Spinal cord (tissue), 9 donors: ENCODE measurements at regions not wholly inside any gene's neighbourhood (a gene's known extent, or its start where the extent isn't known, plus 50 kb on each side); places are given as distances from the start of the nearest gene placed in this dataset.

Source experiments
- DNase-seq, 6 donors: peaks; one replicate each; pipeline versions ENCODE4 v3.0.0 to v3.0.0-alpha.2; 2013 to 2015; ENCODE audit warnings: low spot score in 6 of 6, low read depth in 4 of 6
- H3K27ac ChIP-seq: one replicate; pipeline ENCODE4 v1.5.1; 2013; ENCODE audit warnings: low read depth, low read length, control low read depth
- H3K27me3 ChIP-seq: one replicate; pipeline ENCODE4 v1.6.1; 2013; ENCODE audit warnings: low read length; ENCODE audit not compliant: control insufficient read depth, insufficient read depth
- H3K36me3 ChIP-seq: one replicate; pipeline ENCODE4 v1.6.1; 2013; ENCODE audit warnings: low read length; ENCODE audit not compliant: control insufficient read depth, insufficient read depth
- H3K4me1 ChIP-seq: one replicate; pipeline ENCODE4 v1.6.1; 2013; ENCODE audit warnings: low read length; ENCODE audit not compliant: control insufficient read depth, insufficient read depth
- H3K4me3 ChIP-seq: one replicate; pipeline ENCODE4 v1.5.1; 2013; ENCODE audit warnings: low read depth, low read length, control low read depth
- H3K9me3 ChIP-seq: one replicate; pipeline ENCODE4 v1.6.1; 2013; ENCODE audit warnings: low read length; ENCODE audit not compliant: control insufficient read depth, insufficient read depth
- WGBS: methylation state at CpG from one replicate; pipeline ENCODE4 v1.1.5; 2013; ENCODE audit warnings: missing lambda C conversion rate; ENCODE audit not compliant: insufficient coverage; 5-methylcytosine and 5-hydroxymethylcytosine counted together
- donor health status: healthy.

DNA sequence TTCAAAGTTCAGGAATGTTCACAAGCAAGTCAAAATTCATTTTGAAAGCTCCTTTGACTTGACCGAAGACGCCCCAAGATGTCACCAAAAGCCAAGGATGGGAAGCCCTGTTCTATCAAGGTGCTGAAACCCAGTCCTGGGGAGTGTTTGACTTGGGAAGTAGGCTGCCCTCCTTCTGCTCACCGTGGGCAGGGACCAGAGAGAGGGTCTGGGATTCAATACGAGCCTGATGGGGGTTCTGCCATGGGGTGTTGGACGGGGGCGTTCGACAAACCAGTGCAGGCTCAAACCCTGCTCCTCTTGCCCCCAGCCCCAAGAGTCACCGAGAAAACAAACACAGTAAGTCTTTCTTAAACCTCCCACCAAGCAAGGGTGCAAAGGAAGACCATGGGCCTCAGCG lies 150.1 kb upstream of the DIO3 start:
- Histone ChIP-seq H3K27ac (no peak overlapping the region), H3K4me3 (no peak overlapping the region), H3K36me3 (no peaks in the 10 kb centered on the region), H3K27me3 (no peaks in the 10 kb centered on the region), H3K4me1 (peaks cover 16% of the 10 kb centered on the region), H3K9me3 (no peaks in the 10 kb centered on the region)
- DNase-seq, result no peak
- 96% methylated on average over 5 of the region's 9 CpGs for WGBS

DNA sequence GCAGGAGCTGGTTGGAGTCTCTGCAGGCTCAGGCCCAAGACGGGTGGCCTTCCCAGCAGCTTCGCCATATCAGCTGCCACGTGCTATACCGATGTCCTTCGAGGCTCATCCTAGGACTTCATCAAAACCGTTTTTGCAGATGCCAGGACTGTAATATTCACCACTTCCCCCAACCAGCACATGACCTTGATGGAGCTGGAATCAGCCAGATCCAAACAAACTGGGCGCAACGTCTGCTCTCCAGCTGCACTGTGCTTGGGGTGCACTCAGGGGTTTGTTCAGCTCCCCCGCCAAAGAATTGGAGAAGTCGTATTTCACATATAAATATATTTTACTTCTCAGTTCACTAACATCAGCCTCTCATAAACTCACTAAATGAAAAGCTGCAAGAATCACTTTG lies 149.5 kb upstream of the DIO3 start:
- 91% methylated on average over 8 of the region's 10 CpGs for WGBS
- Histone ChIP-seq H3K27me3 (no peaks in the 10 kb centered on the region), H3K4me3 (no peak overlapping the region), H3K9me3 (no peaks in the 10 kb centered on the region), H3K27ac (no peak overlapping the region), H3K36me3 (no peaks in the 10 kb centered on the region), H3K4me1 (peaks cover 16% of the 10 kb centered on the region)
- no peak for DNase-seq

DNA sequence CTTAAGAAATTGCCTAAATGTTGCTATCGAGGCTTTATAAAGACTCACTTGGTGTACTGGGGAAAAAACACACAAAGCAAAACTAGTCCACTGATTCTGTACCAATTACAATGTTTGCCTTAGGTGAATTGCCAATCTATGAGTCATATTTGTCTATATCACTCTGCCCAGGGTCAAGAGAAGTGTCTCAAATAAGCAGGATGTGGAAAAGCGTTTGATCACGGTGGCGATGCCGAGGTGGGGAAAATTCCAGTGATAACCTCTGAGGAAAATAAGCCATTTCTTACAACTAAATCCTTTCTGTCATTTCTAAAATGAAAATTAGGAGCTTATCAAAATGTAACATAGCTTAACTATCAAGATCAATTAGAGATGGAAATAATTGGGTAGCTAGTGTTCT lies 148.6 kb upstream of the DIO3 start:
- Histone ChIP-seq H3K4me3 (no peak overlapping the region), H3K4me1 (peaks cover 10% of the 10 kb centered on the region), H3K9me3 (no peaks in the 10 kb centered on the region), H3K36me3 (no peaks in the 10 kb centered on the region), H3K27ac (no peak overlapping the region), H3K27me3 (no peaks in the 10 kb centered on the region)
- DNase-seq, result no peak
- WGBS, result no CpG with 5 or more reads among the region's 5 CpGs

DNA sequence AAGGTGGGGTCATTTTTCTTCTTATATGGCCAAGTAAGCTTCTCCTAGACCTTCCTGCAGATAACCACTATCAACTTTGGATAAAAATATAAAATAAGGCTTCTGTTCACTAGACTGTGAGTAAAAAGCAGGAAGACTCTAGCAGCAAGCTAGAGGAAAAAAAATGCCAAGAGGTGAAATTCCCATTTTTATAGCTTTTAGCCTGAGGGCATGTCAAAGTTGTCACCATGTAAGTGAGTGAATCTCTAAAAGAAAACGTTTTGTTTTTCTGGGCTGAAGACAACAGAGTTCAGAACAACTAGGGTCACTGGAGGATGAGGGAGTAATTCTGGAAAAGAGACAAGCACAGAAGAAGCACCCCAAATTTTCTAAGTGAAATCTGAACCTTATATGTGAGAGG lies 143.9 kb upstream of the DIO3 start:
- Histone ChIP-seq H3K4me1 (no peaks in the 10 kb centered on the region), H3K36me3 (no peaks in the 10 kb centered on the region), H3K9me3 (no peaks in the 10 kb centered on the region), H3K27ac (no peak overlapping the region), H3K4me3 (no peak overlapping the region), H3K27me3 (no peaks in the 10 kb centered on the region)
- WGBS, result 36% methylated on average over 1 of the region's 1 CpG
- DNase-seq, result no peak

DNA sequence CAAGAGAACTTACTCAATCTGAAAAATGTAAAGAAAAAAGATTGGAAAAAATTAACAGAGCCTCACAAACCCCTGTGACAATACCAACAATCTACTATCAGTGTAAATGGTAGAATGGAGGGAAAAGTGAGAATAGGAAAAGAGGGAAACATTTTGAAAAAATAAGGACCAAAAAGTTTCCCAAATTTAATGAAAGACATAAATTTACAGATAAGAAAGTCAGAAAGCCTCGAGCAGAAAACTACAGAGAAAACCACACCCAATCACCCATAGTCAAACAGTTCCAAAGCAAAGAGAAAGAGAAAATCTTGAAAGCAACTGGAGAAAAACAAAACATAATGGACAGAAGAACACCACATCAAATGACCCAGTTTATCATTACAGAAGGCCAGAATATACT lies 142.7 kb upstream of the DIO3 start:
- H3K27ac ChIP-seq, result no peak overlapping the region
- no peaks in the 10 kb centered on the region for H3K27me3 ChIP-seq
- no peaks in the 10 kb centered on the region for H3K9me3 ChIP-seq
- no CpG with 5 or more reads among the region's 1 CpG for WGBS
- DNase-seq, result no peak
- H3K4me1 ChIP-seq, result no peaks in the 10 kb centered on the region
- no peaks in the 10 kb centered on the region for H3K36me3 ChIP-seq
- no peak overlapping the region for H3K4me3 ChIP-seq

DNA sequence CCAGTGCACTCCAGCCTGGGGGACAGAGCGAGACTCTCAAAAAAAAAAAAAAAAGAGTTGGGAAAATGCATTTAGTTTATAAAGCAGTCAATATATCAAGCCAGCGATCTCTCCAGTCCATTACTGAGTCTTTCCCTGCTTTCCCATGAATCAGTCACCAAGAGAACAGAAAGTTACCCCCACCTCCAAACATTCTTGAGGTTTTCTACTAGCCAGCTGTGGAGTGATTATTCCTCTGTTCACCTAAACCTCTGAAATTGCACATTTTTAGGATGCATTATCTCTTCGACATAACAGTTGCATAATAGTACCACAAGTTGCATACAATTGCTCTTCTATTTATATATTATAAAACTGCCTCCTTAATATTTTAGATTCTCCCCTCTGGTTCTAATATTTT lies 134.8 kb upstream of the DIO3 start:
- no peak for DNase-seq
- Histone ChIP-seq H3K9me3 (peaks cover 3% of the 10 kb centered on the region), H3K4me3 (no peak overlapping the region), H3K27ac (no peak overlapping the region), H3K4me1 (no peaks in the 10 kb centered on the region), H3K36me3 (no peaks in the 10 kb centered on the region), H3K27me3 (no peaks in the 10 kb centered on the region)
- no CpG with 5 or more reads among the region's 3 CpGs for WGBS

DNA sequence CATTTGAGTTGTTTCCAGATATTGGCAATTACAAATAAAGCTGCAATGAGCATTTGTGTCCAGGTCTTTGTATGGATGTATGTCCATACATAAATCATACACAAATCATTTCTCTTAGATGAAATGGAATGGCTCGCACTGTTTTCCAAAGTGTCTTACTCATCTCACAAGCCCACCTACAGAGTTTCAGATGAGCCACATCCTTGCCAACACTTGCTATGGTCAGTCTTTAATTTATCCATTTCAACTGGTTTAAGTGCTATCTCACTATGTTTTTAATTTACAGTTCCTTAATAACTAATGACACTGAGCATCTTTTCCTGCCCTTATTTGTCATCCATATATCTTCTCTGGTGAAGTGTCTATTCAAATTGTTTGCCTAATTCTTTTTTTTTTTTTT lies 132.9 kb upstream of the DIO3 start:
- Histone ChIP-seq H3K9me3 (peaks cover 3% of the 10 kb centered on the region), H3K27ac (no peak overlapping the region), H3K4me3 (no peak overlapping the region), H3K27me3 (no peaks in the 10 kb centered on the region), H3K36me3 (no peaks in the 10 kb centered on the region), H3K4me1 (no peaks in the 10 kb centered on the region)
- no CpG with 5 or more reads among the region's 1 CpG for WGBS
- DNase-seq, result no peak

DNA sequence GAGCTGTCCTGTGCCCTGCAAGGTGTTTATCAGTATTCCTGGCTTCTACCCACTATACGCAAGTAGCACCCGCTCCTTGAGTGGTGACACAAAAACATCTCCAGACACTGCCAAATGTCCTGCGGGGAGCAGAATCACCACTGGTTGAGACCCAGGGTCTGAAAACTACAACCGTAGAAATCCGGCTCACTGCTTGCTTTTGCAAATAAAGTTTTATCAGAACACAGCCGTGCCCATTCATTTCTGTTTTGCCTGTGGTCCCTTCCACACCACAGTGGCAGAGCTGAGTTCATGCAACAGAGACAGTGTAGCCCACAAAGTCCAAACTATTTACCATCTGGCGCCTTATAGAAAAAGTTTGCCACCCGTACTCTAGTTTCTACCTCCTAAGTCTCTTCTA lies 125.7 kb upstream of the DIO3 start:
- Histone ChIP-seq H3K9me3 (no peaks in the 10 kb centered on the region), H3K27me3 (no peaks in the 10 kb centered on the region), H3K4me1 (no peaks in the 10 kb centered on the region), H3K4me3 (no peak overlapping the region), H3K36me3 (no peaks in the 10 kb centered on the region), H3K27ac (no peak overlapping the region)
- 97% methylated on average over 8 of the region's 8 CpGs for WGBS
- DNase-seq, result no peak

DNA sequence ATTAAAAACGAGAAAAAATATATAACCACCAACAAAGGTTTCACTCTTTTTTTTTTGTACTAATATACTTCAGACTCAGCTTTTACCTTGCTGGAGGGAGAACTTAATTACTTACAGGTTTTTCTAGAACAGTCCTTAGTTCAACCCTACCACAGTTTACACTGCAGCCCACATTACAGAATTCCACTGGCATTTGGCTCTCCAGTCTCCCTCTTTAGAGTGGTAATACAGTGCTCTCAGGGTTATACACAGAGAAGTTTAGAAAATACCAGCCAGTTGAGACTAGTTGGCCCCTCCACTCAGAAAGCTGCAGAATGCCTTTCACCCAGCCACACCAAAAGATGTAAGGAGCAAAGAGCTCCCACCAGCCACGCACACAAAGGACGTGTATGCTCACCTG lies 122.3 kb upstream of the DIO3 start:
- Histone ChIP-seq H3K9me3 (no peaks in the 10 kb centered on the region), H3K4me3 (no peak overlapping the region), H3K36me3 (no peaks in the 10 kb centered on the region), H3K27me3 (no peaks in the 10 kb centered on the region), H3K4me1 (no peaks in the 10 kb centered on the region), H3K27ac (no peak overlapping the region)
- no CpG with 5 or more reads among the region's 3 CpGs for WGBS
- no peak for DNase-seq

DNA sequence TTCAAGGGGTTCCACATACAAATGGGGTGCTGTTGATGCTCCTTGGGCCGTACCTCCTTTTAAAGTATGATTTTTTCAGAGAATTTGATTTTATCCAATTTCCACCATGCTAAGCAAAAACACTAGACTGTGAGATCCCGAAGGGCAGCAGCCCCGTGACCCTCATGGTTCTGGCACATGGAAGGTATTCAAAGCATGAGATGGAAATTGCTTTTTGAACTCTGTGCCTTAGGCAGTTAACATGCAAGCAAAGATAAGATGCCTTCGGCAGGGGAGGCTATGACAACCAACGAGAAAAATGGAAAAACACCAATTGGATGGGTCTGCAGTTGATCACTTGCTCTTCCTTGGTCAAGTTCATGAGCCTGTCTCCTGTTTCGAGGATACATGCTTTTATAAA lies 120.8 kb upstream of the DIO3 start:
- DNase-seq, result no peak
- no peak overlapping the region for H3K27ac ChIP-seq
- H3K4me3 ChIP-seq, result no peak overlapping the region
- no peaks in the 10 kb centered on the region for H3K9me3 ChIP-seq
- no peaks in the 10 kb centered on the region for H3K27me3 ChIP-seq
- 78% methylated on average over 5 of the region's 6 CpGs for WGBS
- no peaks in the 10 kb centered on the region for H3K4me1 ChIP-seq
- no peaks in the 10 kb centered on the region for H3K36me3 ChIP-seq
